SK-N-SH (cell line): ENCODE measurements at regions not wholly inside any gene's neighbourhood (a gene's known extent, or its start where the extent isn't known, plus 50 kb on each side); places are given as distances from the start of the nearest gene placed in this dataset.

Source experiments
- FOXM1 ChIP-seq: IDR thresholded peaks from 2 replicates; pipeline ENCODE4 v1.4.0; 2012; ENCODE audit warnings: low read depth, mild to moderate bottlenecking
- GABPA ChIP-seq: IDR thresholded peaks from 2 replicates; pipeline ENCODE4 v1.4.0; 2012; ENCODE audit warnings: low read depth, mild to moderate bottlenecking
- POLR2AphosphoS5 ChIP-seq: IDR thresholded peaks from 2 replicates; pipeline ENCODE4 v1.6.1; 2012; ENCODE audit warnings: low read depth, low read length
- RAD21 ChIP-seq: IDR thresholded peaks from 2 replicates; pipeline ENCODE4 v1.6.1; 2012; ENCODE audit warnings: mild to moderate bottlenecking, low read length
- RXRA ChIP-seq: IDR thresholded peaks from 2 replicates; pipeline ENCODE4 v1.4.0; 2012; ENCODE audit warnings: low read depth, mild to moderate bottlenecking, borderline replicate concordance
- TAF1 ChIP-seq: IDR thresholded peaks from 2 replicates; pipeline ENCODE4 v1.6.1; 2012; ENCODE audit warnings: low read depth, mild to moderate bottlenecking, low read length, moderate library complexity, borderline replicate concordance
- TF ChIP-seq, protein P1 (sequence below): IDR thresholded peaks from 2 replicates; pipeline ENCODE4 v1.4.0; 2012; ENCODE audit warnings: low read depth
- TF ChIP-seq, protein P2 (sequence below): fragments of 200-600 bp; sonication (generic); IDR thresholded peaks from 2 replicates; pipeline ENCODE4 v1.6.1; 2017; ENCODE audit warnings: antibody characterized with exemption, mild to moderate bottlenecking, moderate library complexity

DNA sequence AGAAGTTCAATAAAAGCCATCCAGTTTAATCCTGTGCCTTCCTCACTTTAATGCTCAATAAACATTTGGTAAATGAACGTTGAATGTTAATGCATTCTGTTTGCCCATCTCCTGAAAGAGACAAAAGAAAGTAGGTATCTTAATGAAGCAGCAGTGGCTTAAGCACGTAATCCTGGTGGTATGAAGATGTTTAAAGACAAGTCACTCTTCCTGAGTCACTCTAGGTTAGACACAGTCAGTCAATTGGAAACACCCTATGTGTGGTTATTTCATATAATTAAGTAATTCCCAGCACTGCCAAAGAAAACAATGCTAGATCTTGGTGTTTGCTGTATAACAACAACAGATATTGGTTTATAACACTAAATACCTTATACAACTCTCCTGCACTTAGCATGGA, 334.0 kb upstream of the FMN2 start:
- TF ChIP-seq RAD21 (no peak), FOXM1 (no peak), TAF1 (no peak), GABPA (no peak), POLR2AphosphoS5 (no peak), RXRA (no peak)
- TF ChIP-seq, protein P1, sequence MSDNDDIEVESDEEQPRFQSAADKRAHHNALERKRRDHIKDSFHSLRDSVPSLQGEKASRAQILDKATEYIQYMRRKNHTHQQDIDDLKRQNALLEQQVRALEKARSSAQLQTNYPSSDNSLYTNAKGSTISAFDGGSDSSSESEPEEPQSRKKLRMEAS: no peak
- TF ChIP-seq, protein P2, sequence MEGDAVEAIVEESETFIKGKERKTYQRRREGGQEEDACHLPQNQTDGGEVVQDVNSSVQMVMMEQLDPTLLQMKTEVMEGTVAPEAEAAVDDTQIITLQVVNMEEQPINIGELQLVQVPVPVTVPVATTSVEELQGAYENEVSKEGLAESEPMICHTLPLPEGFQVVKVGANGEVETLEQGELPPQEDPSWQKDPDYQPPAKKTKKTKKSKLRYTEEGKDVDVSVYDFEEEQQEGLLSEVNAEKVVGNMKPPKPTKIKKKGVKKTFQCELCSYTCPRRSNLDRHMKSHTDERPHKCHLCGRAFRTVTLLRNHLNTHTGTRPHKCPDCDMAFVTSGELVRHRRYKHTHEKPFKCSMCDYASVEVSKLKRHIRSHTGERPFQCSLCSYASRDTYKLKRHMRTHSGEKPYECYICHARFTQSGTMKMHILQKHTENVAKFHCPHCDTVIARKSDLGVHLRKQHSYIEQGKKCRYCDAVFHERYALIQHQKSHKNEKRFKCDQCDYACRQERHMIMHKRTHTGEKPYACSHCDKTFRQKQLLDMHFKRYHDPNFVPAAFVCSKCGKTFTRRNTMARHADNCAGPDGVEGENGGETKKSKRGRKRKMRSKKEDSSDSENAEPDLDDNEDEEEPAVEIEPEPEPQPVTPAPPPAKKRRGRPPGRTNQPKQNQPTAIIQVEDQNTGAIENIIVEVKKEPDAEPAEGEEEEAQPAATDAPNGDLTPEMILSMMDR: no peak
